ENCODE measurements at regions not wholly inside any gene's neighbourhood (a gene's known extent, or its start where the extent isn't known, plus 50 kb on each side); places are given as distances from the start of the nearest gene placed in this dataset.

DNA sequence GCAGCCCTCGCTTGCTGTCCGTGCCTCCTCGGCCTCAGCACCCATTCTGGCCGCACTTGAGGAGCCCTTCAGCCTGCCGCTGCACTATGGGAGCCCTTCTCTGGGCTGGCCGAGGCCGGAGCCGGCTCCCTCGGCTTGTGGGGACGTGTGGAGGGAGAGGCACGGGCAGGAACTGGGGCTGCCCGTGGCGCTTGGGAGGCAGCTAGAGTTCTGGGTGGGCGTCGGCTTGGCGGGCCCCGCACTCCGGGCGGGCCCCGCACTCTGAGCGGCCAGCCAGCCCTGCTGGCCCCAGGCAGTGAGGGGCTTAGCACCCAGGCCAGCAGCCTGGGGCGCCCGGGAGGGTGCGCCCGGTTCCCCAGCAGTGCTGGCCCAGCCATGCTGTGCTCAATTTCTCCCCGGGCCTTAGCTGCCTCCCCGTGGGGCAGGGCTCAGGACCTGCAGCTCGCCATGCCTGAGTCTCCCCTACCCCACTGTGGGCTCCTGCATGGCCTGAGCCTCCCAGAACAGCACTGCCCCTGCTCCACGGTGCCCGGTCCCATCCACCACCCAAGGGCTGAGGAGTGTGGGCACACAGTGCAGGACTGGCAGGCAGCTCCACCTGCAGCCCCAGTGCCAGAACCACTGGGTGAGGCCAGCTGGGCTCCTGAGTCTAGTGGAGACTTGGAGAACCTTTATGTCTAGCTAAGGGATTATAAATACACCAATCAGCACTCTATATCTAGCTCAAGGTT, 240.0 kb upstream of the PRR20A start:
- TF ChIP-seq, protein P1, sequence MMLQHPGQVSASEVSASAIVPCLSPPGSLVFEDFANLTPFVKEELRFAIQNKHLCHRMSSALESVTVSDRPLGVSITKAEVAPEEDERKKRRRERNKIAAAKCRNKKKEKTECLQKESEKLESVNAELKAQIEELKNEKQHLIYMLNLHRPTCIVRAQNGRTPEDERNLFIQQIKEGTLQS (CRISPR knock-in tag; conservative IDR thresholded peaks at IDR 0.05) = no peak
- no peak for TF ChIP-seq ZNF138 (CRISPR knock-in tag; conservative IDR thresholded peaks at IDR 0.05)
- TF ChIP-seq, protein P2, sequence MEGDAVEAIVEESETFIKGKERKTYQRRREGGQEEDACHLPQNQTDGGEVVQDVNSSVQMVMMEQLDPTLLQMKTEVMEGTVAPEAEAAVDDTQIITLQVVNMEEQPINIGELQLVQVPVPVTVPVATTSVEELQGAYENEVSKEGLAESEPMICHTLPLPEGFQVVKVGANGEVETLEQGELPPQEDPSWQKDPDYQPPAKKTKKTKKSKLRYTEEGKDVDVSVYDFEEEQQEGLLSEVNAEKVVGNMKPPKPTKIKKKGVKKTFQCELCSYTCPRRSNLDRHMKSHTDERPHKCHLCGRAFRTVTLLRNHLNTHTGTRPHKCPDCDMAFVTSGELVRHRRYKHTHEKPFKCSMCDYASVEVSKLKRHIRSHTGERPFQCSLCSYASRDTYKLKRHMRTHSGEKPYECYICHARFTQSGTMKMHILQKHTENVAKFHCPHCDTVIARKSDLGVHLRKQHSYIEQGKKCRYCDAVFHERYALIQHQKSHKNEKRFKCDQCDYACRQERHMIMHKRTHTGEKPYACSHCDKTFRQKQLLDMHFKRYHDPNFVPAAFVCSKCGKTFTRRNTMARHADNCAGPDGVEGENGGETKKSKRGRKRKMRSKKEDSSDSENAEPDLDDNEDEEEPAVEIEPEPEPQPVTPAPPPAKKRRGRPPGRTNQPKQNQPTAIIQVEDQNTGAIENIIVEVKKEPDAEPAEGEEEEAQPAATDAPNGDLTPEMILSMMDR (IDR thresholded peaks at IDR 0.05) = no peak
- TF ChIP-seq, protein P3, sequence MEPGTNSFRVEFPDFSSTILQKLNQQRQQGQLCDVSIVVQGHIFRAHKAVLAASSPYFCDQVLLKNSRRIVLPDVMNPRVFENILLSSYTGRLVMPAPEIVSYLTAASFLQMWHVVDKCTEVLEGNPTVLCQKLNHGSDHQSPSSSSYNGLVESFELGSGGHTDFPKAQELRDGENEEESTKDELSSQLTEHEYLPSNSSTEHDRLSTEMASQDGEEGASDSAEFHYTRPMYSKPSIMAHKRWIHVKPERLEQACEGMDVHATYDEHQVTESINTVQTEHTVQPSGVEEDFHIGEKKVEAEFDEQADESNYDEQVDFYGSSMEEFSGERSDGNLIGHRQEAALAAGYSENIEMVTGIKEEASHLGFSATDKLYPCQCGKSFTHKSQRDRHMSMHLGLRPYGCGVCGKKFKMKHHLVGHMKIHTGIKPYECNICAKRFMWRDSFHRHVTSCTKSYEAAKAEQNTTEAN (CRISPR knock-in tag; IDR thresholded peaks at IDR 0.05) = no peak
- TF ChIP-seq, protein P4, sequence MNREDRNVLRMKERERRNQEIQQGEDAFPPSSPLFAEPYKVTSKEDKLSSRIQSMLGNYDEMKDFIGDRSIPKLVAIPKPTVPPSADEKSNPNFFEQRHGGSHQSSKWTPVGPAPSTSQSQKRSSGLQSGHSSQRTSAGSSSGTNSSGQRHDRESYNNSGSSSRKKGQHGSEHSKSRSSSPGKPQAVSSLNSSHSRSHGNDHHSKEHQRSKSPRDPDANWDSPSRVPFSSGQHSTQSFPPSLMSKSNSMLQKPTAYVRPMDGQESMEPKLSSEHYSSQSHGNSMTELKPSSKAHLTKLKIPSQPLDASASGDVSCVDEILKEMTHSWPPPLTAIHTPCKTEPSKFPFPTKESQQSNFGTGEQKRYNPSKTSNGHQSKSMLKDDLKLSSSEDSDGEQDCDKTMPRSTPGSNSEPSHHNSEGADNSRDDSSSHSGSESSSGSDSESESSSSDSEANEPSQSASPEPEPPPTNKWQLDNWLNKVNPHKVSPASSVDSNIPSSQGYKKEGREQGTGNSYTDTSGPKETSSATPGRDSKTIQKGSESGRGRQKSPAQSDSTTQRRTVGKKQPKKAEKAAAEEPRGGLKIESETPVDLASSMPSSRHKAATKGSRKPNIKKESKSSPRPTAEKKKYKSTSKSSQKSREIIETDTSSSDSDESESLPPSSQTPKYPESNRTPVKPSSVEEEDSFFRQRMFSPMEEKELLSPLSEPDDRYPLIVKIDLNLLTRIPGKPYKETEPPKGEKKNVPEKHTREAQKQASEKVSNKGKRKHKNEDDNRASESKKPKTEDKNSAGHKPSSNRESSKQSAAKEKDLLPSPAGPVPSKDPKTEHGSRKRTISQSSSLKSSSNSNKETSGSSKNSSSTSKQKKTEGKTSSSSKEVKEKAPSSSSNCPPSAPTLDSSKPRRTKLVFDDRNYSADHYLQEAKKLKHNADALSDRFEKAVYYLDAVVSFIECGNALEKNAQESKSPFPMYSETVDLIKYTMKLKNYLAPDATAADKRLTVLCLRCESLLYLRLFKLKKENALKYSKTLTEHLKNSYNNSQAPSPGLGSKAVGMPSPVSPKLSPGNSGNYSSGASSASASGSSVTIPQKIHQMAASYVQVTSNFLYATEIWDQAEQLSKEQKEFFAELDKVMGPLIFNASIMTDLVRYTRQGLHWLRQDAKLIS (CRISPR knock-in tag; IDR thresholded peaks at IDR 0.05; ENCODE audit: borderline replicate concordance) = no peak
- TF ChIP-seq, protein P5, sequence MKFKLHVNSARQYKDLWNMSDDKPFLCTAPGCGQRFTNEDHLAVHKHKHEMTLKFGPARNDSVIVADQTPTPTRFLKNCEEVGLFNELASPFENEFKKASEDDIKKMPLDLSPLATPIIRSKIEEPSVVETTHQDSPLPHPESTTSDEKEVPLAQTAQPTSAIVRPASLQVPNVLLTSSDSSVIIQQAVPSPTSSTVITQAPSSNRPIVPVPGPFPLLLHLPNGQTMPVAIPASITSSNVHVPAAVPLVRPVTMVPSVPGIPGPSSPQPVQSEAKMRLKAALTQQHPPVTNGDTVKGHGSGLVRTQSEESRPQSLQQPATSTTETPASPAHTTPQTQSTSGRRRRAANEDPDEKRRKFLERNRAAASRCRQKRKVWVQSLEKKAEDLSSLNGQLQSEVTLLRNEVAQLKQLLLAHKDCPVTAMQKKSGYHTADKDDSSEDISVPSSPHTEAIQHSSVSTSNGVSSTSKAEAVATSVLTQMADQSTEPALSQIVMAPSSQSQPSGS (CRISPR knock-in tag; IDR thresholded peaks at IDR 0.05; ENCODE audit: borderline replicate concordance, low read depth) = no peak
- TF ChIP-seq, protein P6, sequence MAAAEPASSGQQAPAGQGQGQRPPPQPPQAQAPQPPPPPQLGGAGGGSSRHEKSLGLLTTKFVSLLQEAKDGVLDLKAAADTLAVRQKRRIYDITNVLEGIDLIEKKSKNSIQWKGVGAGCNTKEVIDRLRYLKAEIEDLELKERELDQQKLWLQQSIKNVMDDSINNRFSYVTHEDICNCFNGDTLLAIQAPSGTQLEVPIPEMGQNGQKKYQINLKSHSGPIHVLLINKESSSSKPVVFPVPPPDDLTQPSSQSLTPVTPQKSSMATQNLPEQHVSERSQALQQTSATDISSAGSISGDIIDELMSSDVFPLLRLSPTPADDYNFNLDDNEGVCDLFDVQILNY (CRISPR knock-in tag; IDR thresholded peaks at IDR 0.05) = no peak
- no peak for TF ChIP-seq ZNF423 (CRISPR knock-in tag; IDR thresholded peaks at IDR 0.05)
- TF ChIP-seq, protein P7, sequence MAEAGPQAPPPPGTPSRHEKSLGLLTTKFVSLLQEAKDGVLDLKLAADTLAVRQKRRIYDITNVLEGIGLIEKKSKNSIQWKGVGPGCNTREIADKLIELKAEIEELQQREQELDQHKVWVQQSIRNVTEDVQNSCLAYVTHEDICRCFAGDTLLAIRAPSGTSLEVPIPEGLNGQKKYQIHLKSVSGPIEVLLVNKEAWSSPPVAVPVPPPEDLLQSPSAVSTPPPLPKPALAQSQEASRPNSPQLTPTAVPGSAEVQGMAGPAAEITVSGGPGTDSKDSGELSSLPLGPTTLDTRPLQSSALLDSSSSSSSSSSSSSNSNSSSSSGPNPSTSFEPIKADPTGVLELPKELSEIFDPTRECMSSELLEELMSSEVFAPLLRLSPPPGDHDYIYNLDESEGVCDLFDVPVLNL (CRISPR knock-in tag; IDR thresholded peaks at IDR 0.05; ENCODE audit: borderline replicate concordance, low read depth) = no peak
- TF ChIP-seq, protein P8, sequence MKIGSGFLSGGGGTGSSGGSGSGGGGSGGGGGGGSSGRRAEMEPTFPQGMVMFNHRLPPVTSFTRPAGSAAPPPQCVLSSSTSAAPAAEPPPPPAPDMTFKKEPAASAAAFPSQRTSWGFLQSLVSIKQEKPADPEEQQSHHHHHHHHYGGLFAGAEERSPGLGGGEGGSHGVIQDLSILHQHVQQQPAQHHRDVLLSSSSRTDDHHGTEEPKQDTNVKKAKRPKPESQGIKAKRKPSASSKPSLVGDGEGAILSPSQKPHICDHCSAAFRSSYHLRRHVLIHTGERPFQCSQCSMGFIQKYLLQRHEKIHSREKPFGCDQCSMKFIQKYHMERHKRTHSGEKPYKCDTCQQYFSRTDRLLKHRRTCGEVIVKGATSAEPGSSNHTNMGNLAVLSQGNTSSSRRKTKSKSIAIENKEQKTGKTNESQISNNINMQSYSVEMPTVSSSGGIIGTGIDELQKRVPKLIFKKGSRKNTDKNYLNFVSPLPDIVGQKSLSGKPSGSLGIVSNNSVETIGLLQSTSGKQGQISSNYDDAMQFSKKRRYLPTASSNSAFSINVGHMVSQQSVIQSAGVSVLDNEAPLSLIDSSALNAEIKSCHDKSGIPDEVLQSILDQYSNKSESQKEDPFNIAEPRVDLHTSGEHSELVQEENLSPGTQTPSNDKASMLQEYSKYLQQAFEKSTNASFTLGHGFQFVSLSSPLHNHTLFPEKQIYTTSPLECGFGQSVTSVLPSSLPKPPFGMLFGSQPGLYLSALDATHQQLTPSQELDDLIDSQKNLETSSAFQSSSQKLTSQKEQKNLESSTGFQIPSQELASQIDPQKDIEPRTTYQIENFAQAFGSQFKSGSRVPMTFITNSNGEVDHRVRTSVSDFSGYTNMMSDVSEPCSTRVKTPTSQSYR (CRISPR knock-in tag; IDR thresholded peaks at IDR 0.05) = no peak
- TF ChIP-seq ZBTB21 (CRISPR knock-in tag; IDR thresholded peaks at IDR 0.05; ENCODE audit: borderline replicate concordance) = no peak
- TF ChIP-seq, protein P9, sequence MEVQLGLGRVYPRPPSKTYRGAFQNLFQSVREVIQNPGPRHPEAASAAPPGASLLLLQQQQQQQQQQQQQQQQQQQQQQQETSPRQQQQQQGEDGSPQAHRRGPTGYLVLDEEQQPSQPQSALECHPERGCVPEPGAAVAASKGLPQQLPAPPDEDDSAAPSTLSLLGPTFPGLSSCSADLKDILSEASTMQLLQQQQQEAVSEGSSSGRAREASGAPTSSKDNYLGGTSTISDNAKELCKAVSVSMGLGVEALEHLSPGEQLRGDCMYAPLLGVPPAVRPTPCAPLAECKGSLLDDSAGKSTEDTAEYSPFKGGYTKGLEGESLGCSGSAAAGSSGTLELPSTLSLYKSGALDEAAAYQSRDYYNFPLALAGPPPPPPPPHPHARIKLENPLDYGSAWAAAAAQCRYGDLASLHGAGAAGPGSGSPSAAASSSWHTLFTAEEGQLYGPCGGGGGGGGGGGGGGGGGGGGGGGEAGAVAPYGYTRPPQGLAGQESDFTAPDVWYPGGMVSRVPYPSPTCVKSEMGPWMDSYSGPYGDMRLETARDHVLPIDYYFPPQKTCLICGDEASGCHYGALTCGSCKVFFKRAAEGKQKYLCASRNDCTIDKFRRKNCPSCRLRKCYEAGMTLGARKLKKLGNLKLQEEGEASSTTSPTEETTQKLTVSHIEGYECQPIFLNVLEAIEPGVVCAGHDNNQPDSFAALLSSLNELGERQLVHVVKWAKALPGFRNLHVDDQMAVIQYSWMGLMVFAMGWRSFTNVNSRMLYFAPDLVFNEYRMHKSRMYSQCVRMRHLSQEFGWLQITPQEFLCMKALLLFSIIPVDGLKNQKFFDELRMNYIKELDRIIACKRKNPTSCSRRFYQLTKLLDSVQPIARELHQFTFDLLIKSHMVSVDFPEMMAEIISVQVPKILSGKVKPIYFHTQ (CRISPR knock-in tag; IDR thresholded peaks at IDR 0.05) = no peak
- TF ChIP-seq, protein P10, sequence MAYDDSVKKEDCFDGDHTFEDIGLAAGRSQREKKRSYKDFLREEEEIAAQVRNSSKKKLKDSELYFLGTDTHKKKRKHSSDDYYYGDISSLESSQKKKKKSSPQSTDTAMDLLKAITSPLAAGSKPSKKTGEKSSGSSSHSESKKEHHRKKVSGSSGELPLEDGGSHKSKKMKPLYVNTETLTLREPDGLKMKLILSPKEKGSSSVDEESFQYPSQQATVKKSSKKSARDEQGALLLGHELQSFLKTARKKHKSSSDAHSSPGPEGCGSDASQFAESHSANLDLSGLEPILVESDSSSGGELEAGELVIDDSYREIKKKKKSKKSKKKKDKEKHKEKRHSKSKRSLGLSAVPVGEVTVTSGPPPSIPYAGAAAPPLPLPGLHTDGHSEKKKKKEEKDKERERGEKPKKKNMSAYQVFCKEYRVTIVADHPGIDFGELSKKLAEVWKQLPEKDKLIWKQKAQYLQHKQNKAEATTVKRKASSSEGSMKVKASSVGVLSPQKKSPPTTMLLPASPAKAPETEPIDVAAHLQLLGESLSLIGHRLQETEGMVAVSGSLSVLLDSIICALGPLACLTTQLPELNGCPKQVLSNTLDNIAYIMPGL (CRISPR knock-in tag; IDR thresholded peaks at IDR 0.05) = no peak
